IPS-NIHi11 (cell line): ENCODE measurements at regions not wholly inside any gene's neighbourhood (a gene's known extent, or its start where the extent isn't known, plus 50 kb on each side); places are given as distances from the start of the nearest gene placed in this dataset.
"Not testable (repeated sequence)": the region's sequence is repeated elsewhere in the genome, so short reads cannot be mapped to it uniquely, and the experiment has no call there.

ENCODE experiments used
- DNase-seq: peaks from one replicate; pipeline ENCODE4 v3.0.0; 2012; ENCODE audit warnings: mixed read lengths, low spot score

DNA sequence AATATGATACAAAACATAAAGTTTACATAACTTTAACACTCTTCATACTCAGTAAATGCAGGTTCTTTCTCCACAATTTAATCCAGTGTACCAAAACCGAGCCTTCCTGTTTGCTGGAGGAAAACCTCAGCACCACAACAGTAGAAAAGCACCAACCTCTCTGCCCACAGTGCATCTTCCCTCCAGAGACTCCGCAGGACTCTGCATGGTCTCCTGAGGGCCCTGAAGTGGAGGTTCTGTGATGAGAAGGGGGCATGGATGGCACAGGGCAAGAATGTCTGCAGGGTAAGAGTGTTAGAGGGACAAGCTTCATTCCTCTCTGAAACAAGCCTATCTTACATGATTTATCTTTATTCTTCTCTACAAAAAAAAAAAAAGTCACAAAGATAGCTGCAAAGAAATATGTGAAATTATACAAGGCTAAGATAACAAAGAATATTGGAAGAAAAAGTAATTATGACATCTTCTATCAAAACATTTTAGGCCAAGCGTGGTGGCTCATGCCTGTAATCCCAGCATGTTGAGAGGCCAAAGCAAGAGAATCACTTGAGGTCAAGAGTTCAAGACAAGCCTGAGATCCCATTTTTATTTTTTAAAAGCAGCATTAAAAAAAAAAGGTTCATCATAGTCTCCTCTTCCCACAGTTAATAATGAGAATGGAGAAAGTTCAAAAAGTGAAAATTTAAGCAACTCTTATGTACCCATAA, 102.0 kb downstream of the VPREB1 start:
- DNase-seq = no peak

DNA sequence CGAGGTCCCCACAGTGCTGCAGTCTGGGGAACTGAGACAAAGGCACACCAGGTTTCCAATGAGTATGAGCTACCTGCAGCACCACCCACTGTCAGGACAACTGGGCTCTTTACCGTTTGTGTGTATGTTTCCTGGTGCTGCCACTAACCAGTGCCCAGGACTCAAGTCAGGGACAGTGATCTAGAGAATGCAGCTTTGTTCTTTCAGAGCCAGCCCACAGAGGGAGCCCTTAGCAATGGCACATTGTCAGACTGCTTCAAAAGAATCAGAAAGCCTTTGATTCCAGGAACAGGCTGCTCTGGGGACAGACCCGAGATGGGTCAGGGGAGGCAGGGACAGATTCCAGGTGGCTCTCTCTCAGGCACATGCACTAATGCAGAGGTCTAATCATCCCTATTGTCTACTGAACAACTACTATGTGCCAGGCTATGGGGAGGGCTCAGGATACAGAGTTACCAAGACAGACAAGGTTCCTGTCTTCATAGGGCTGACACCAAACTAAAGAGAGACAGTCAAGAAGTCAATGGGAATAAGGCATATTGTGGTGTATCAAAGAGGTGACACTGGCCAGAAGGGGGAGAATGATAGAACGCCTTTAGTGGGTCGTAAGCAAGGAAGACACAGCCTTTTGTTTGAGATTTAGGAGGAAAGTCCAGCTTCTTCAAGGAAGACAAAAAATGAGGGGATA, 103.7 kb downstream of the VPREB1 start:
- peak; percentile 39 for DNase-seq

DNA sequence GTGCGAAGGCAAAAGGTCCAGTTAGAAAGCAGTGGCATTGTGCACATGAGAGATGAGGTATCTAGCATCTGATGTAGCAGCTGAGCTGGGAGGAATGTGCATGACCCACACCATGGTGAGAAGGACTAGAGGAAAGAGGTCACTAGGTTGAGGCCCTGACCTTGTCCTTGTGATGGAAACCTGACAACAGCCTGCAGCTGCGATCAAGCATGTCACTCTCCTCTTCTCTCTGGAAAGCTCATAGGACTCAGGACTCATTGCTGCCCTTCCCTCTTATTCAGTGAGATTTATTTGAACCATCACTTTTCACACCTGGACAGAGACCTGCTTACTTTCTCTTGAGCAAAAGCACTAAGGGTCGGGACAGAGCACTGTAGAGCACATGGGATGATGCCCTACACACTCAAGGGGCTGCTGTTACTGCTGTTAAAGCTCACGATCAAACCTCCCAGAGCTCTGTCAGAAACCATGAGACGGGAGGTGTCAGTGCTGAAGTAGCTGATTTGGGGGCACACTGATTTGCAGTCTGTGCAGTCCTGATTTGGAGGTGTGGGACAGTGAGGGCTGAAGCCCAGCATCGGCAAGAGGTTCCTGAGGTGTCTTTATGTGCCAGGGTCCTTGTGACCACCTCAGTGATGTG, 104.3 kb downstream of the VPREB1 start:
- DNase-seq = no peak

DNA sequence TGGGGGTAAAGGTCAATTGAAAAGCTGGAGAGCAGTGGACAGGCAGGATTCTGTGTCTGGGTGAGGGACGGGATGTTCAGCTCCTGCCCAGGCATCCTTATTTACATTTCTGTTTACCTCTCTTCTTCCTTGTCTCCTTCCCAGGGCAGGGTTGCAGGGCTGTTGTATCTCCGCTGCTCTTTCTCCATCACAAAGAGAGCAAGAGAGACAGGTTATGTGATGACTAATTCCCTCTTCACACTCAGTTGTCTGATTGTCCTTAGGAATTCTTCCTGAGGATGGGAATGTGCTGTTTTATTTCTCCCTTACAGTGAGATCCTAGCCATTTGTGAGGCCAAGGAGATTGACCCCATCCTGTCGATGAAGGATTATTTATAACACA, 104.9 kb downstream of the VPREB1 start:
- DNase-seq = peak; percentile 22

DNA sequence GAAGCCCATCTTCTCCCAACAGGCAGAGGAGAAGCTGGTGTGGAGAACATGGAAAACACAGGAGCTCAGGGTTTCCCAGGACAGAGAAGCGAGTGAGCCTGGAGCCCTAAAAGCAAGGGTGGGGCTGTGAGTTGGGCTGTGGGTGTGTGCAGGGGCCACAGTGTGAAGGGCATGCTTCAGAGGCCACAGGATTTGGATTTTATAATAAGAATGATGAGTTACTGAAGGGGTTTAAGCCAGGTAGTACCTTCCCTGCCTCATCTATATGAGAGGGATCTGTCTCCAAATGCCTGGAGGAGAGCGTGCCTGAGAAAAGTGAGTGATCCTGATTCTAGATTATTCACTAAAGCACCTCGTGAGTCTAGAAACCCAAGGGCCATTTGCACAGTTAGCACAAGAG, 106.8 kb downstream of the VPREB1 start:
- no peak for DNase-seq

DNA sequence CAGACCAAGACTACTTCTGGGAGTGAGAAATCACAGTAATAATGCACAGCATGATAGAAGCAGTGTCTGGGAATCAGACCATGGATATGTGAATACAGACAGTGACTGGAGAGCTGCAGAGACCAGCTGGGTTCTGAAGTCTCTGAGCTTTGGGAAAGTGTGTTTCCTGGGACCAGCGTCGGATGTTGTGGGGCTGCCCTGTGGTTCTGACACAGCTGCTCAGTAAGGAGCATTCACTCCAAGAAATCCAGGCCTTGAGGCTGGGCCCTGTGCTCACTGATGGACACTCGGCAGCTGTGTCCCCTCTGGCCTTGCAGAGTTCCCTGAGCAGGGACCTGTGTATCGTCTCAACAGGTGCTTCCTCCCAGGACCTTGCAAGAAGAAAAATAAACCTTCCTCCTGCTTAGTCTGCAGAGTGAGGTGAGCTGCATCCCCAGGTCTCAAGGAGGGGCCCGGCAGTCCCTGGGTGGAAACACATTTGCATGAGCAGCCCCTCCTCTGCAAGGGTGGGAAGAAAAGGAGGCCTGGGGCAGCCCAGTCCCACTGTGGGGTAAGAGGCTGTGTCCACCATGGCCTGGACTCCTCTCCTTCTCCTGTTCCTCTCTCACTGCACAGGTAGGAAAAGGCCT, 107.9 kb downstream of the VPREB1 start:
- no peak for DNase-seq

DNA sequence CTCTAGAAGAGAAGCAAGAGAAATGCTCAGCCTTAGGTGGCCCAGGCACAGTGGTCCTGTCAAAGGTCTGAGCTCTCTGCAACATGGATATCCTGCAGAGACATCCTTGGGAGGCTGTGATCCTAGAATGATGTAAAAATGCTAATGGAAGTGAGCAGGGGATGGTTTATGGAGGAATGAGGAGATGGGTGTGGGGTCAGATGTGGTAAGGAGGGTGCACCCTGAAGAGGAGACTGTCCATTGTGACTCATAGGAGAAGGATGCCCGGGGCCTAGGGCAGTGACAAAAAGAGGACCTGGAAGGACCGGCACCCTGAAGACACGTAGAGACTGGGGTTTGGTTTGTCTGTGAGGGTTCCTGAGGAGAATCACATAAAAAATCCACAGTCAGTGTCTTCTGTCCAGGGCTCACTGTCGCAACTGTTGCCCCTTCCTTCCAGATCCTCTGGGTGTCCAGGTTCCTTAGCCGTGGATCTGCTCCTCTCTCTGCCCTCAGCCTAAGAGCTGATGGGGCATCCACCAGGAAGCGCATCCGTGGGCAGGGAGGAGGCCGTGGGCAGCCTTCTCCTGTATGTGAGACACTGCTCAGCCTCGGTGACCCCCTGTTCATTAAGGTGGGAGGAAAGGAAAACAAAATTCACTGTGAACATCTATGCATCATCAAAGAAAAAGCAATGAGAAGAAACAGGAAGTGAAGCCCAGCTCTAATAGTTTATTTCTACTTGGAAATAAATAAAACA, 110.7 kb downstream of the VPREB1 start:
- DNase-seq = no peak

DNA sequence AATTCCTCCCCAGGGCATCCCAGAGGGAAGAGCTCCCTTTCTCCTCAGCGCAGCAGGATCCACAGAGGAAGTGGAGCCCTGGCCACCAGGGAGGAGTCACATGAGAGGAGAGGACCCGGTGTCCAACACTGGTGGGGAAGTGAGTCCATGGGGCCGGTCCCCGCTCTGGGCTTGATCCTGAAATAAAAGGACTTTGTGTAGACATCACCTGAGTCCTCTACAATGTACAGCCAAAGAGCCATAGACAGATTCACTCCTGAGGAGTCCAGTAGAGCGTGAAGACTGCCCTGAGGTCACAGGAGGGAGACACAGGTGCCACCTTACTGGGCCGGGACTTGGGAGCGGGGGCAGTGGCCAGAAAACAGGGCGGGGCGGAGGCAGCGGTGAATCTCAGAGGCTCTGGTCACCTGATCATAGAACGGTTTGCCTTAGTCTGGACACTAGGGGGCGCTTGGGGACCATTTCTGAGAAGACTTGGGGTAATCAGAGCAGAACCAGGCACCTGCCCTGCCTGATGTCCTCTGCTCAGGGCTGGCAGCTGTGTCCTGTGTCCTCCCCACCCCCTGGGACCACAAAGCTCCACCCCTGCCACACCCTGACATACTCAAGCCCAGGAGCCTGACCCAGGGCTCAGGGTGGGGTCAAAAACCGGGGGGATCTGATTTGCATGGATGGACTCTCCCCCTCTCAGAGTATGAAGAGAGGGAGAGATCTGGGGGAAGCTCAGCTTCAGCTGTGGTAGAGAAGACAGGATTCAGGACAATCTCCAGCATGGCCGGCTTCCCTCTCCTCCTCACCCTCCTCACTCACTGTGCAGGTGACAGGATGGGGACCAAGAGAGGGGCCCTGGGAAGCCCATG, 112.7 kb downstream of the VPREB1 start:
- DNase-seq = peak; percentile 93

DNA sequence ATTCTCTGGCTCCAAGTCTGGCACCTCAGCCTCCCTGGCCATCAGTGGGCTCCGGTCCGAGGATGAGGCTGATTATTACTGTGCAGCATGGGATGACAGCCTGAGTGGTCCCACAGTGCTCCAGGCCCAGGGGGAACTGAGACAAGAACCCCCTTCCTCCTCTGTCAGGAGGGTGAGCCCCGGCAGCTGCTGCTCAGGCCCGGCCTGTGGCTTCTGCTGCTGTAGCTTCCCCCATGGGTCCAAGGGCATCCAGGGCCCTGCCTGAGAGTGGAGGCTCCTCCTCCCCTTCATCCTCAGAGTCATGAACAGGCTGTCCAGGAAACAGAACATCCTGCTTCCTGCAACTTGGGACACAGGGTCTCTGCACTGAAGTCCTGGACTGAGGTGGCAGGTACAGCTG, 113.6 kb downstream of the VPREB1 start:
- no peak for DNase-seq

DNA sequence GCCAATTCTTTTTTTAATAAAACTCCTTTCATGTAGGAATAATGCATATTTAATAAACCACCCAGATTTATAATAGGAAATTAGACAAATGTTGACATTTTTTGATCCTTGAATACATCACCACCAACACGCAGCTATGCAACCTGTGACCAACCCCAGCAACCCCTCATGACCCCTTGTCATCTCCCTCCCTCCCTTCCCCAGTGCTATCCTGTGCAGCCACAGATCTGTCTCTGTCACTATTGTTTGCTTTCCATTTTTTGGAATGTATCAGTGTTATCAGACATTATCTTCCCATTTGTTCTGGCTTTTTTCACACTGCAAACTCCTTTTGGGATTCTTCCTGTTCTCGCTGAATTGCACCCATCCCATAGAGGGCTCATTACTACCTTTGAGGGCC, 114.1 kb downstream of the VPREB1 start:
- no peak for DNase-seq

DNA sequence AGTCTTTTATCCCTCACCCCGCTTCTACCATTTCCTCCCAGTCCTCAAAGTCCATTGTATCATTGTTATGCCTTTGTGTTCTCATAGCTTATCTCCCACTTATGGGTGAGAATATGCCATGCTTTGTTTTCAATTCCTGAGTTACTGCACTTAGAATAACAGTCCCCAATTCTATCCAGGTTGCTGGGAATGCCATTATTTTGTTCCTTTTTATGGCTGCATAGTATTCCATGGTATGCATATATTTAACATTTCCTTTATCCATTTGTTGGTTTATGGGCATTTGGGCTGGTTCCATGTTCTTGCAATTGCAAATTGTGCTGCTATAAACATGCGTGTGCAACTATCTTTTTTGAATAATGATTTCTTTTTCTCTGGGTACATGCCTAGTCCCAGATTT, 114.9 kb downstream of the VPREB1 start:
- no peak for DNase-seq

DNA sequence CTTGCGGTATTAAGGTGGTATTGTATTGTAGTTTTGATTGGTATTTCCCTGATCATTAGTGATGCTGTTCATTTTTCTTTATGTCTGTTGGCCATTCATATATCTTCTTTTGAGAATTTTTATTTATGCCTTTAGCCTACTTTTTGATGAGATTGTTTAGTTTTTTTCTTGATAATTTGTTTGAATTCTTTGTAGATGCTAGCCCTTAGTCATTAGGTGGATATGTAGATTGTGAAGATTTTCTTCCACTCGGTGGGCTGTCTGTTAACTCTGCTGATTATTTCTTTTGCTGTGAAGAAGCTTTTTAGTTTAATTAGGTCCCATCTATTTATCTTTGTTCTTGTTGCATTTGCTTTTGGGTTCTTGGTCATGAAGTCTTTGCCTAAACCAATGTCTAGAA, 115.4 kb downstream of the VPREB1 start:
- no peak for DNase-seq

DNA sequence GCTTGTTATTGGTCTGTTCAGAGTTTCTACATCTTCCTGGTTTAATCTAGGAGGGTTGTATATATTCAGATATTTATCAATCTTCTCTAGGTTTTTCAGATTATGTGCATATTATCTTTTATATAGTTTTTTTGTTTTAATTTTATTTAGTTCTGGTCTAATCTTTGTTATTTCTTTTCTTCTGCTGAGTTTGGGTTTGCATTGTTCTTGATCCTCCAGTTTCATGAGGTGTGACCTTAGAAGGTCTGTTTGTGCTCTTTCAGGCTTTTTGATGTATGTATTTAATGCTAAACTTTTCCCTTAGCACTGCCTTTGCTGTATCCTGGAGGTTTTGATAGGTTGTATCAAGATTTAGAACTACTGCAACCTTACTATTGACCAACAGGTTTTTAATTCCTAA, 117.7 kb downstream of the VPREB1 start:
- DNase-seq = no peak

DNA sequence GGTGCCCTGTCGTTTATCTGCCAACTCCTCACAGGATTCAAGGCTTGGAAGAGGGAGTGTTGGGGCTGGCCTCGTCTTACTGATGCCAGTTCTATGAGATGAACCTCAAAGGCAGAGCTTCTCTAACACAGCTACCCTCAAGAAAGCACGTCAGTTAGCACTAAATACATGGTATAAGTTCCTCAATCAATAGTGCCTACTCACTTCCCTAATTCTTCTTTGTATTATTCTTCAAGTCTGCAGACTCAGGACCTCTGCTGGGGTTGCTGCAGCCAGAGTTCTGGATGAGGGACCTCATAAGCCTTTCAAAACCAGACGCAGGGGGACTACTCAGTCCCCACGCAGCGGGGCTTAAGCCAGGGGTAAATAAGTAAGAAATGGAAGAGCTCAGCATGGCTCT, 118.3 kb downstream of the VPREB1 start:
- no peak for DNase-seq

DNA sequence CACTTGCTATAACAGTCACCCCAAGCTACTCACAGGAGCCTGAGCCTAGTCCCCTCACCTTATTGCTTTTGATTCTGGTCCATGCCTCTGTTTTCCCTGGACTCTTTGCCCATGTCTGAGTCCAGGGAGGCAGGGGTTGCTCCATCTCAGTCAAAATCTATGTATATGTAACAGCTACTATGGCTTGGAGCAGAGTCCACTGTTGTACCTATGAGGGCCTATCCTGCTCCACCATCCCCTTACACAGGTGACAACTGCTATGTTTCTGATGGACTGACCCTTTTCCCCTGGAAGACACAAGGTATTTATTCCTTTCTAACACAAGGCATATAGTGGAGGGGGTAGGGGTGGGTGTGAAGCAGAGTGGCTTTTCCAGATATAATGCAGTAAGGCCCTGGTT, 119.6 kb downstream of the VPREB1 start:
- no peak for DNase-seq

DNA sequence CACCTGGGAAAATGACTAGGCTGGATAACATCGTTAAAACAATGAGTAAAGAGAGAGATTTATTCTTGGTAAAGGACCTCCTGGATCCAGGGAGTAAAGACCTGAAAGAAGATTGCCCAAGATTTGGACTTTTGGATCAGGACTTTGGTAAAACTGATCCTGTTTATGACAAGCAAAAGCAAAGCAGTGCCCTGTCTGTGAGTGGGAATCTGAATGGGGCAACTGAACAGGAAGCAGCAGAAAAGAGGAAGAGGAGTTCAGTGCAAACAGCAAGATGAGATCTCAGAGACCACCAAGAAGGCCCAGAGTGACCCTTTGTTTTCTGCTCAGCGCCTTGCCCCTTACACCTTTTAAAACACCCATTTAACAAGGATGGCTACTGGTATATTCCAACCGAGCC, 122.0 kb downstream of the VPREB1 start:
- DNase-seq = no peak

DNA sequence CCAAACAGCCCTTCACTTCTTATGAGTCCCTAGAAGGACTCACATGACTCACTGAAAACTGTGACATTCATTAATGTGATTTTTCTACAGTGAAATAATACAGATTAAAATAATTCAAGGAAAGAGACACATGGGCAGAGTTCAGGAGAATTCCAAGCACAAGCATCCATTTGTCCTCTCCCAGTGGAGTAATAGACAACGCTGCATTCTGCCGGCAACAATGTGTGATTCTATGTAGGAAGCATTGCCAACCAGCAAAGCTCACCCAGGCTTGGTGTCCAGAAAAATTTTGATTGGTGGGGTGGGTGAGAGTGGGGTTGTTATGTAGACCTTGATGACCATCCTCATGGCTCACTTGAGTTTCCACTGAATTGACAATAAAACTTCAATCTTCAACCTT, 123.9 kb downstream of the VPREB1 start:
- DNase-seq = no peak

DNA sequence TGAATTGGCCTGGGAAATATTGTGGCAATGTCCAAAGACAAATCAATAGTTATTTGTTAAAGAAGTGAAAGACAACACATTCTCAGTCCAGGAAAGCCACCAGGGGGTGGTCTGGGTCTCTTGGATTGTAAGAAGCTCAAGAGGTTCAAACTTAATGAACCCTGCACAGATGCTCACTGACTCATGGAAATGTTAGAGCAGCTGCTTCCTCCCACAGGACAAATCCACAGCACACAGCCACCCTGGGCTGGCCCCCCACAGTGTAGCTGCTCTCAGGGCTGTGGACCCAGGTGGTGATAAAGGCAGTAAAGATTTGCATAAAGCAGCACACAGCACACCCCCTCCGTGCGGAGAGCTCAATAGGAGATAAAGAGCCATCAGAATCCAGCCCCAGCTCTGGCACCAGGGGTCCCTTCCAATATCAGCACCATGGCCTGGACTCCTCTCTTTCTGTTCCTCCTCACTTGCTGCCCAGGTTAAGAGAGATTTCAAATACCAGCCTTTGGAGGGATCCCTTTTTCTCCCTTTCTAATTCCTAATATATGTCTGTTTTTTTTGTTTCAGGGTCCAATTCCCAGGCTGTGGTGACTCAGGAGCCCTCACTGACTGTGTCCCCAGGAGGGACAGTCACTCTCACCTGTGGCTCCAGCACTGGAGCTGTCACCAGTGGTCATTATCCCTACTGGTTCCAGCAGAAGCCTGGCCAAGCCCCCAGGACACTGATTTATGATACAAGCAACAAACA, 124.8 kb downstream of the VPREB1 start:
- not testable (repeated sequence) for DNase-seq

DNA sequence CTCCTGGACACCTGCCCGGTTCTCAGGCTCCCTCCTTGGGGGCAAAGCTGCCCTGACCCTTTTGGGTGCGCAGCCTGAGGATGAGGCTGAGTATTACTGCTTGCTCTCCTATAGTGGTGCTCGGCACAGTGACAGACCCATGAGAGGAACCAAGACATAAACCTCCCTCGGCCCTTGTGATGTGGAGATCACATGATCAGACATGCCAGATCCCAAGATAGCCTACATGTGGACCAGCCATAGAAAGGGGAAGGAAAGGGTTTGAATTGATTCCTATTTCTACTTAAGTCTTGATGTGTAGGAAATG, 125.3 kb downstream of the VPREB1 start:
- no peak for DNase-seq

DNA sequence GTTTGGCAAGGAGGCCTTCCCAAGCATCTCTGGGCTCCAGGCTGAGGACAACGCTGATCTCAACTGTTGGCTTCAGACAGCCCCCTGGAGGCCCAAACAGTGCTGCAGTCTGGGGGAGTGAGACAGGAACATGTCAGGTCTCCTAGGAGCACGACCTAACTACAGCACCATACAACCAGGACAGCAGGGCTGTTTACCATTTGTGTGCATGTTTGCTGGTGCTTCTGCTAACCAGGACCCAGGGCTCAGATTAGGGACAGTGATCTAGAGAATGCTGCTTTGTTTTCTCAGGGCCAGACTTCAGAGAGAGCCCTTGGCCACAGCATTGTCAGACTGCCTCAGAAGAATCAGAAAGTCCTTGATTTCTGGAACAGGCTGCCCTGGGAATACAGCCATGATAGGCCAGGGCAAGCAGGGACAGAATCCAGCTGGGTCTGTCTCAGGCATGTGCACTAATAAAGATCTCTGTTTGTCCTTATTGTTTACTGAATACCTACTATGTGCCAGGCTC, 126.5 kb downstream of the VPREB1 start:
- DNase-seq = no peak

DNA sequence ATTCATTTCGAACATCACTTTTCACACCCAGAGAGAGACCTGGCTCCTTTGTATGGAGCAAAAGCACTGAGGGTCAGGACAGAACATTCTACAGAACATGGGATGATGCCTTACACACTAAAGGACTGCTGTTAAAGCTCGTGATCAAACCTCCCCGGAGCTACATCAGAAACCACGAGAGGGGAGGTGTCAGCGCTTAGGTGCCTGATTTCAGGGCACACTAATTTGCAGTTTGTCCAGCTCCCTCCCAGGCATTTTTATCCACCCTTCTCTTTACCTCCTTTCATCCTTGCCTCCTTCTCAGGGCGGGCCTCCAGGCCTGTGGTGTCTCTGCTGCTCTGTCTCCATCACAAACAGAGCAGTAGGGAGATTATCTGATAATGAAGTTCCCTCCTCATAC, 127.5 kb downstream of the VPREB1 start:
- no peak for DNase-seq
